ENCODE measurements at regions not wholly inside any gene's neighbourhood (a gene's known extent, or its start where the extent isn't known, plus 50 kb on each side); places are given as distances from the start of the nearest gene placed in this dataset.
"Not testable (repeated sequence)": the region's sequence is repeated elsewhere in the genome, so short reads cannot be mapped to it uniquely, and the experiment has no call there.

DNA sequence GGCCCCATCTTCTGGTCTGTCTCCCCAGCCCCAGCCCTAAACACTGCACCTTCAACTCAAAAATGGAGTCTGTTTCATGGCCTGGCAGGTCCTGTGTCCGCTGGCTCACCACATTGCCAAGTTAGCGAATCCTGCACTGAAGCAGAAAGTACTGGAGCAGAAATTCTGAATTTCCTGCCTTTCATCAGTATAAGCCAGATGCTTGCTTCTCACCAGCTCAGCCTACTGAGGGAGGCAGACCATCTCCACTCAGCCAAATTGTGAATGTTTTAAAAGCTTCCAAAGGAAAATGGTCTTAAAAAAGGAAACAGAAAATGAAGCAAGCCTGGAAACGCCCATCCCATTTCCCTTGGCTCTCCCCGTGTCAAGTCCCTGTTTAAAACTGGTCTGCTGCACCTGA lies 157.8 kb downstream of the C1D start:
- TF ChIP-seq, protein P1, sequence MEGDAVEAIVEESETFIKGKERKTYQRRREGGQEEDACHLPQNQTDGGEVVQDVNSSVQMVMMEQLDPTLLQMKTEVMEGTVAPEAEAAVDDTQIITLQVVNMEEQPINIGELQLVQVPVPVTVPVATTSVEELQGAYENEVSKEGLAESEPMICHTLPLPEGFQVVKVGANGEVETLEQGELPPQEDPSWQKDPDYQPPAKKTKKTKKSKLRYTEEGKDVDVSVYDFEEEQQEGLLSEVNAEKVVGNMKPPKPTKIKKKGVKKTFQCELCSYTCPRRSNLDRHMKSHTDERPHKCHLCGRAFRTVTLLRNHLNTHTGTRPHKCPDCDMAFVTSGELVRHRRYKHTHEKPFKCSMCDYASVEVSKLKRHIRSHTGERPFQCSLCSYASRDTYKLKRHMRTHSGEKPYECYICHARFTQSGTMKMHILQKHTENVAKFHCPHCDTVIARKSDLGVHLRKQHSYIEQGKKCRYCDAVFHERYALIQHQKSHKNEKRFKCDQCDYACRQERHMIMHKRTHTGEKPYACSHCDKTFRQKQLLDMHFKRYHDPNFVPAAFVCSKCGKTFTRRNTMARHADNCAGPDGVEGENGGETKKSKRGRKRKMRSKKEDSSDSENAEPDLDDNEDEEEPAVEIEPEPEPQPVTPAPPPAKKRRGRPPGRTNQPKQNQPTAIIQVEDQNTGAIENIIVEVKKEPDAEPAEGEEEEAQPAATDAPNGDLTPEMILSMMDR (IDR thresholded peaks at IDR 0.05; ENCODE audit: borderline replicate concordance, insufficient read depth, low read depth, low read length) = no peak

DNA sequence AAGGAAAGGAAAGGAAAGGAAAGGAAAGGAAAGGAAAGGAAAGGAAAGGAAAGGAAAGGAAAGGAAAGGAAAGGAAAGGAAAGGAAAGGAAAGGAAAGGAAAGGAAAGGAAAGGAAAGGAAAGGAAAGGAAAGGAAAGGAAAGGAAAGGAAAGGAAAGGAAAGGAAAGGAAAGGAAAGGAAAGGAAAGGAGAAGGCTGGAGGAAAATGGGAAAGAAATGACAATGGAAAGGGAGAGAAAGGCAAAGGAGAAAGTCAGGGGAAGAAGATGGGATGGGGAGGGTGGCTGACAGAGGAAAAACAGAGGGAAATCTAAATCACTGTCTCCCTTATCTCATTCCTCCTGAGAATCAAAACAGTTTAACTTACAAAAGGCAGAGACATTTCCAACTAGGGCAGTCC lies 156.3 kb downstream of the C1D start:
- H3K4me3 ChIP-seq (ENCODE audit: low read depth, low read length) = not testable (repeated sequence)

More for the DNA sequence above, 157.8 kb downstream of the C1D start:
- no peak overlapping the region for H3K4me3 ChIP-seq (ENCODE audit: low read depth, low read length)

DNA sequence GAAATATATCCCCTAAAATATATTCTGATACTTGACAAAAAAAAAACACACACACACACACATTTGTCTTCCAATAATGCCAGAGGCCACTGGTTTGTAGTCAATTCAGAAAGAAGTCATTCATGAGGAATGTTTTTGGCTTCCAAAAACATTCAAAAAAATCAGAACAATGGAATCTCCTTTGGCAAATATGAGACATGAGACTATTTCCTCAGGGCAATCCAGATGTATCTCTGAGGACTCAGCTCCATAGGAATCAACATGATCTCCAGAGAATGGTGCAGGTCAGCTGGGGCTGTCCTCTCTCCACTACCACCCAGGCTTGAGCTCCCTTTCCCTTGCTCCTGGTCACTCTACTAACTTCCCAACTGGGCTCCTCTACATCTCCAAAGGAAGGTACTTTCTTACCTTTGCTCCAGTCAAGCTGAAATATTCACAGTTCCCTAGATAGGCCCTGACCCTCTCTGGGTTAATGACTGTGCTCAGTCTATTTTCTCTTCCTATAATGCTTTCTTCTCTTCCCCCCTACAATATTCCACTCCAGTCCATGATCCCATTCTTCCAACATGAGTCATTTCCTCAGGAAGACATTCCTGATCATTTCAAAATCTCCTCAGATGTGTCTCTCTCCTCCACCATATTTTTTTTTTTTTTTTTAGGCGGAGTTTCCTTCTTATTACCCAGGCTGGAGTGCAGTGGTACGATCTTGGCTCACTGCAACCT lies 145.3 kb downstream of the C1D start:
- TF ChIP-seq, protein P1 (IDR thresholded peaks at IDR 0.05; ENCODE audit: borderline replicate concordance, insufficient read depth, low read depth, low read length) = no peak
- H3K4me3 ChIP-seq (ENCODE audit: low read depth, low read length) = no peak overlapping the region

DNA sequence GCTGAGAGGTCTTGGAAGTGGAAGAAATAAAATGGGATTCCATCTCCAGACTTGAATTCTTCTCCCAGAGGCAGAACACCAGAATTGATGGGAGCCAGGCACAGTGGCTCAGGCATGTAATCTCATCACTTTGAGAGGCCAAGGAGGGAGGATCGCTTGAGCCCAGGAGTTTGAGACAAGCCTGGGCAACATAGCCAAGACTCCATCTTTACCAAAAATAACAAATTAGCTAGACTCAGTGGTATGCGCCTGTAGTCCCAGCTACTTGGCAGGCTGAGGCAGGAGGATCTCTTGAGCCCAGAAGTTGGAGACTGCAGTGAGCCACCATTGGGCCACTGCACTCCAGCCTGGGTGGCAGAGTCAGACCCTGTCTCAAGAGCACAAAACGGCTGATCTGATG lies 144.3 kb downstream of the C1D start:
- H3K4me3 ChIP-seq (ENCODE audit: low read depth, low read length) = no peak overlapping the region
- TF ChIP-seq, protein P1 (IDR thresholded peaks at IDR 0.05; ENCODE audit: borderline replicate concordance, insufficient read depth, low read depth, low read length) = no peak

DNA sequence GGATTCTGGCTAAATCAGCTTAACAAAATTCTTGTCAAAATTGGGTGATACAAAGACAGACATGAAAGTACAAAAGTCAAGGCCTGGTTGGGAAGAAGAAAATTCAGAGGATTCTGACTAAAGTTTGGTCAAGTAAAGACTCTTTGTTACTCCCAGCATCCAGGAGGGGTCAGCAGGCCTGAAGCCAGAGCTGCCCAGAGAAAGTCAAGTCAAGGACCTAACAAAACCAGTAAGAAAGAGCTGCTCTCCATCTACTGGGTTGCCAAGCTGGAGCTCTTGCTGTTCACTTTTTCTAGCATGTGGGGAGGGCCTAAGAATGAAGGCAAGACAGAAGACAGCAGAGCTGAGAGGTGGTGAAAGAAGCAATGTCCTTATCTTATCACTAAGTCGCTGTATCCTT lies 143.3 kb downstream of the C1D start:
- TF ChIP-seq, protein P1 (IDR thresholded peaks at IDR 0.05; ENCODE audit: borderline replicate concordance, insufficient read depth, low read depth, low read length) = no peak

DNA sequence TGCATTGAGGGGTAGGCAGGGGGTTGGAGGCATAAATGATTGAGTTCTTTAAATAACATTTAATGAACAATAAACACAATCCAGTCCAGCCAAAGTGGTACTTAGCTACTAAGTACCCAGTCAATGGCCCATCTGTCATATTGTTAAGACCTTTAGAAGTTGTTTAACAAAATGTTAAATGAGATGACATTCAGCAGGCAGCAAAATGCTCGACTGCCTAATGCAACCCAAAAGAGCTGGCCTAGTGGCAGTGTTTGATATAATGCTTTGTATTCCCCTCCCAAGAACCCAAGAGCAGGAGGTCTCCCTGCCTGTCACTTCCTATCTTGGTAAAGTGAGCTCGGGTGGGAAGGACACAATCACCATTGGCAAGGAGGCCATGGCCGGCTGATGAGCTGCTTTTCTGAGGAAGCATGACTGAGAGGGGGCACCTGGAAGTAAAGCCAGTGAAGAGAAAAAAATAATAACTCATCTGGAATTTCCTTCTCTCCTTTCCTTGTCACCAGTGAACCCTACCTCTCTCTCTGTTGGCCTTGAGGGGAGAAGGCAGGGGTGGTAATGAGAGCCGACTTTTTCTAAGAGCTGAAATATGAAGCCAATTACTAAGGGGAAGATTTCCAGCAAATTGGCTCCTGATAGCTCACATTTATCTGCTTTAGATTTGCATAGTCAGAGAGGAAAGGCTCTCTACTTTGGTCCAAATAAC lies 140.6 kb downstream of the C1D start:
- TF ChIP-seq, protein P1 (IDR thresholded peaks at IDR 0.05; ENCODE audit: borderline replicate concordance, insufficient read depth, low read depth, low read length) = no peak
- no peak overlapping the region for H3K4me3 ChIP-seq (ENCODE audit: low read depth, low read length)

More for the DNA sequence above, 143.3 kb downstream of the C1D start:
- H3K4me3 ChIP-seq (ENCODE audit: low read depth, low read length) = no peak overlapping the region

DNA sequence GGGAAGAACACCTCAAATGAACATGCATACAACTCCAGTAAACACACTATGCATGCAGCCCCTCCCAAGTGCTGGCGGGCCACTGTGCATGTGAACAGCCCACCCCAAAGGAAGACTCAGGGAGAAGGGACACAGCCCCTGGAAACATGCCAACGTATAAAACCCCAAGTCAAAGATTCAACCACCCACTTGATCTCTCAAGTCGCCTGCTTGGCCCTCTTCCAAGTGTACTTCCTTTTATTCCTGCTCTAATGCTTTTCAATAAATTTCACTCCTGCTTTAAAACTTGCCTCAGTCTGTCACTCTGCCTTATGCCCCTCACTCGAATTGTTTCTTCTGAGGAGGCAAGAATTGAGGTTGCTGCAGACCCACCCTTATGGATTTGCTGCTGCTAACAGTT lies 139.1 kb downstream of the C1D start:
- H3K4me3 ChIP-seq (ENCODE audit: low read depth, low read length) = no peak overlapping the region
- TF ChIP-seq, protein P1 (IDR thresholded peaks at IDR 0.05; ENCODE audit: borderline replicate concordance, insufficient read depth, low read depth, low read length) = no peak
